GM23338 (cell line): ENCODE measurements at regions not wholly inside any gene's neighbourhood (a gene's known extent, or its start where the extent isn't known, plus 50 kb on each side); places are given as distances from the start of the nearest gene placed in this dataset.

Source experiments
- ATAC-seq: fragments of 200-7000 bp; cut with Tn5 transposase; 3 replicates; pipeline ENCODE4 v1.9.1; 2020
- DNase-seq: peaks from one replicate; pipeline ENCODE4 v3.0.0-alpha.2; 2015; ENCODE audit warnings: low spot score
- H2AFZ ChIP-seq: fragments of 200-600 bp; sonication (generic); 2 replicates; pipeline ENCODE4 v1.8.0; 2016; ENCODE audit warnings: antibody characterized with exemption, mild to moderate bottlenecking, moderate library complexity
- H3F3A ChIP-seq: fragments of 200-600 bp; sonication (generic); replicated peaks from 2 replicates; pipeline ENCODE4 v1.8.0; 2017; ENCODE audit warnings: antibody characterized with exemption, mixed run types, low read depth
- H3K27ac ChIP-seq: fragments of 200-600 bp; sonication (generic); 2 replicates; pipeline ENCODE4 v1.6.1; 2016; ENCODE audit warnings: low read depth
- H3K27me3 ChIP-seq: fragments of 200-600 bp; sonication (generic); 2 replicates; pipeline ENCODE4 v1.8.0; 2016; ENCODE audit warnings: mild to moderate bottlenecking, mixed run types, moderate library complexity; ENCODE audit not compliant: insufficient read depth
- H3K36me3 ChIP-seq: fragments of 200-600 bp; sonication (generic); 2 replicates; pipeline ENCODE4 v1.8.0; 2016; ENCODE audit warnings: mild to moderate bottlenecking; ENCODE audit not compliant: insufficient read depth
- H3K4me1 ChIP-seq: fragments of 200-600 bp; sonication (generic); 2 replicates; pipeline ENCODE4 v1.8.0; 2016; ENCODE audit warnings: mild to moderate bottlenecking, moderate library complexity; ENCODE audit not compliant: insufficient read depth
- H3K4me2 ChIP-seq: fragments of 200-600 bp; sonication (generic); 2 replicates; pipeline ENCODE4 v1.7.1; 2017; ENCODE audit warnings: mixed run types
- H3K4me3 ChIP-seq: fragments of 200-600 bp; sonication (generic); 2 replicates; pipeline ENCODE4 v1.6.1; 2016; ENCODE audit warnings: mixed run types
- H3K79me2 ChIP-seq: fragments of 200-600 bp; sonication (generic); replicated peaks from 2 replicates; pipeline ENCODE4 v1.8.0; 2017; ENCODE audit warnings: mild to moderate bottlenecking; ENCODE audit not compliant: insufficient read depth
- H3K9me2 ChIP-seq: fragments of 200-600 bp; sonication (generic); 2 replicates; pipeline ENCODE4 v1.8.0; 2017; ENCODE audit not compliant: insufficient read depth
- H4K20me1 ChIP-seq: fragments of 200-600 bp; sonication (generic); replicated peaks from 2 replicates; pipeline ENCODE4 v1.8.0; 2017; ENCODE audit warnings: mild to moderate bottlenecking; ENCODE audit not compliant: insufficient read depth
- H3K27ac Mint-ChIP-seq: 2 replicates; pipeline ENCODE4 v1.8.0; 2020; ENCODE audit warnings: inconsistent platforms, mild to moderate bottlenecking, moderate library complexity, mixed read lengths
- H3K27me3 Mint-ChIP-seq: 3 replicates; pipeline ENCODE4 v1.8.0; 2022; ENCODE audit warnings: low read depth, mild to moderate bottlenecking, moderate library complexity, mixed read lengths, inconsistent platforms; ENCODE audit not compliant: insufficient read depth, poor library complexity
- H3K36me3 Mint-ChIP-seq: 3 replicates; pipeline ENCODE4 v1.8.0; 2021; ENCODE audit warnings: low read depth, mild to moderate bottlenecking, inconsistent platforms, moderate library complexity, mixed read lengths
- H3K4me1 Mint-ChIP-seq: 3 replicates; pipeline ENCODE4 v1.8.0; 2020; ENCODE audit warnings: mild to moderate bottlenecking, inconsistent platforms, mixed read lengths
- H3K4me3 Mint-ChIP-seq: 3 replicates; pipeline ENCODE4 v1.8.0; 2021; ENCODE audit warnings: moderate library complexity, mild to moderate bottlenecking, inconsistent platforms, mixed read lengths
- H3K9me3 Mint-ChIP-seq: 3 replicates; pipeline ENCODE4 v1.8.0; 2020; ENCODE audit warnings: moderate library complexity, mild to moderate bottlenecking, inconsistent platforms, mixed read lengths
- CREB1 ChIP-seq: fragments of 250-450 bp; sonication (Bioruptor Pico); IDR thresholded peaks from 2 replicates; pipeline ENCODE4 v1.5.0; 2020; ENCODE audit warnings: low read depth, mild to moderate bottlenecking, moderate library complexity
- EZH2phosphoT487 ChIP-seq: fragments of 200-600 bp; sonication (generic); IDR thresholded peaks from one replicate; pipeline ENCODE4 v1.8.1; 2018; ENCODE audit warnings: antibody characterized with exemption; ENCODE audit not compliant: unreplicated experiment
- NANOG ChIP-seq: IDR thresholded peaks from 2 replicates; pipeline ENCODE4 v1.6.1; 2016; ENCODE audit warnings: antibody characterized with exemption, borderline replicate concordance
- ZNF331 ChIP-seq: fragments of 250-450 bp; sonication (Bioruptor Pico); IDR thresholded peaks from 2 replicates; pipeline ENCODE4 v1.5.0; 2020; ENCODE audit warnings: low read depth, mild to moderate bottlenecking, moderate library complexity
- TF ChIP-seq, protein P1 (sequence below): fragments of 250-450 bp; sonication (Bioruptor Pico); IDR thresholded peaks from 2 replicates; pipeline ENCODE4 v1.5.0; 2020; ENCODE audit warnings: mild to moderate bottlenecking, moderate library complexity
- TF ChIP-seq, protein P2 (sequence below), 2 experiments: fragments of 200-600 bp in 1 of 2; sonication (generic) in 1 of 2; conservative IDR thresholded peaks; 2 replicates each; pipeline versions ENCODE4 v1.5.1 to v1.6.1; 2016 to 2017; ENCODE audit warnings: antibody characterized with exemption in 2 of 2, low read depth in 2 of 2, mild to moderate bottlenecking in 2 of 2, moderate library complexity in 1 of 2

DNA sequence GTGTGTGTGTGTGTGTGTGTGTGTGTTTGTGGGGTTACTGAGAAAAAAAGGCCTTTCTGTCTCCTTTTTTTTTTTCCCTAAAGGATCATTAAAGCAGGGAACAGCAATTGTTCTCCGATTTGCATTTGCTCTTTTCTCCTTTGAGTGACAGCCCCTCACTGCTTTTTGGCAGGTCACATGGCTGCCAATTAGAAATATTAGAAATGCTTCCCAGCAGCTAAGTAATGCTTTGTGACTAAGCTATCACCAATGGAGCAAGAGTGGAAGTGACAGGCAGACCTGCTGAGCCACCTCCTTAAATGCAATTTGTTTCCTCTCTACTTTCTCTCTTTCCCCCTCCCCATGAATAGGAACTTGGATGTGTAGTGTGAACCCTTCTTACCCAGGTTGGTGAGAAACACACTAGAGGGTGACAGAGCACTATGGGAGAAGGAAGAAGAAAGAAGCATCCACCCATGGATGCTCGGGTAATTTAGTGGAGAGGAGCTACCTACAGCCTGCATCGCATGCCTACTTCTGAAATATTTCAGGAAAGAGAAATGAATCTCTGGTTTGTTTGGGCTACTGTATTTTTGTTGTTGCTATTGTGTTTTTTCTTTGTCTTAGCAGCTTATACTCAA, 165.2 kb upstream of the PDZRN3 start:
- Histone ChIP-seq H4K20me1 (no peaks in the 10 kb centered on the region), H3K4me3 (no peak overlapping the region), H3K36me3 (no peaks in the 10 kb centered on the region), H3K27me3 (no peaks in the 10 kb centered on the region), H3K9me2 (0 out of 2 replicates have a peak, but pooled peaks cover 5% of the 10 kb centered on the region), H2AFZ (no peak overlapping the region), H3K4me2 (no peak overlapping the region), H3K27ac (no peak overlapping the region), H3K79me2 (no peaks in the 10 kb centered on the region), H3F3A (no peaks in the 10 kb centered on the region), H3K4me1 (peaks cover 6% of the 10 kb centered on the region; the same call in 1 of the 2 replicates)
- no peaks in the 10 kb centered on the region for H3K9me3 Mint-ChIP-seq
- H3K36me3 Mint-ChIP-seq = no peaks in the 10 kb centered on the region
- H3K27me3 Mint-ChIP-seq = peaks cover 6% of the 10 kb centered on the region
- DNase-seq = peak; percentile 9
- ATAC-seq = peak; percentile 52; the same call in 1 of the 3 replicates
- peaks cover 9% of the 10 kb centered on the region; the same call in 2 of the 3 replicates for H3K4me1 Mint-ChIP-seq
- H3K4me3 Mint-ChIP-seq = no peak overlapping the region
- H3K27ac Mint-ChIP-seq = no peak overlapping the region
- TF ChIP-seq NANOG = no peak
- no peak for TF ChIP-seq CREB1 (CRISPR knock-in tag)
- TF ChIP-seq, protein P1, sequence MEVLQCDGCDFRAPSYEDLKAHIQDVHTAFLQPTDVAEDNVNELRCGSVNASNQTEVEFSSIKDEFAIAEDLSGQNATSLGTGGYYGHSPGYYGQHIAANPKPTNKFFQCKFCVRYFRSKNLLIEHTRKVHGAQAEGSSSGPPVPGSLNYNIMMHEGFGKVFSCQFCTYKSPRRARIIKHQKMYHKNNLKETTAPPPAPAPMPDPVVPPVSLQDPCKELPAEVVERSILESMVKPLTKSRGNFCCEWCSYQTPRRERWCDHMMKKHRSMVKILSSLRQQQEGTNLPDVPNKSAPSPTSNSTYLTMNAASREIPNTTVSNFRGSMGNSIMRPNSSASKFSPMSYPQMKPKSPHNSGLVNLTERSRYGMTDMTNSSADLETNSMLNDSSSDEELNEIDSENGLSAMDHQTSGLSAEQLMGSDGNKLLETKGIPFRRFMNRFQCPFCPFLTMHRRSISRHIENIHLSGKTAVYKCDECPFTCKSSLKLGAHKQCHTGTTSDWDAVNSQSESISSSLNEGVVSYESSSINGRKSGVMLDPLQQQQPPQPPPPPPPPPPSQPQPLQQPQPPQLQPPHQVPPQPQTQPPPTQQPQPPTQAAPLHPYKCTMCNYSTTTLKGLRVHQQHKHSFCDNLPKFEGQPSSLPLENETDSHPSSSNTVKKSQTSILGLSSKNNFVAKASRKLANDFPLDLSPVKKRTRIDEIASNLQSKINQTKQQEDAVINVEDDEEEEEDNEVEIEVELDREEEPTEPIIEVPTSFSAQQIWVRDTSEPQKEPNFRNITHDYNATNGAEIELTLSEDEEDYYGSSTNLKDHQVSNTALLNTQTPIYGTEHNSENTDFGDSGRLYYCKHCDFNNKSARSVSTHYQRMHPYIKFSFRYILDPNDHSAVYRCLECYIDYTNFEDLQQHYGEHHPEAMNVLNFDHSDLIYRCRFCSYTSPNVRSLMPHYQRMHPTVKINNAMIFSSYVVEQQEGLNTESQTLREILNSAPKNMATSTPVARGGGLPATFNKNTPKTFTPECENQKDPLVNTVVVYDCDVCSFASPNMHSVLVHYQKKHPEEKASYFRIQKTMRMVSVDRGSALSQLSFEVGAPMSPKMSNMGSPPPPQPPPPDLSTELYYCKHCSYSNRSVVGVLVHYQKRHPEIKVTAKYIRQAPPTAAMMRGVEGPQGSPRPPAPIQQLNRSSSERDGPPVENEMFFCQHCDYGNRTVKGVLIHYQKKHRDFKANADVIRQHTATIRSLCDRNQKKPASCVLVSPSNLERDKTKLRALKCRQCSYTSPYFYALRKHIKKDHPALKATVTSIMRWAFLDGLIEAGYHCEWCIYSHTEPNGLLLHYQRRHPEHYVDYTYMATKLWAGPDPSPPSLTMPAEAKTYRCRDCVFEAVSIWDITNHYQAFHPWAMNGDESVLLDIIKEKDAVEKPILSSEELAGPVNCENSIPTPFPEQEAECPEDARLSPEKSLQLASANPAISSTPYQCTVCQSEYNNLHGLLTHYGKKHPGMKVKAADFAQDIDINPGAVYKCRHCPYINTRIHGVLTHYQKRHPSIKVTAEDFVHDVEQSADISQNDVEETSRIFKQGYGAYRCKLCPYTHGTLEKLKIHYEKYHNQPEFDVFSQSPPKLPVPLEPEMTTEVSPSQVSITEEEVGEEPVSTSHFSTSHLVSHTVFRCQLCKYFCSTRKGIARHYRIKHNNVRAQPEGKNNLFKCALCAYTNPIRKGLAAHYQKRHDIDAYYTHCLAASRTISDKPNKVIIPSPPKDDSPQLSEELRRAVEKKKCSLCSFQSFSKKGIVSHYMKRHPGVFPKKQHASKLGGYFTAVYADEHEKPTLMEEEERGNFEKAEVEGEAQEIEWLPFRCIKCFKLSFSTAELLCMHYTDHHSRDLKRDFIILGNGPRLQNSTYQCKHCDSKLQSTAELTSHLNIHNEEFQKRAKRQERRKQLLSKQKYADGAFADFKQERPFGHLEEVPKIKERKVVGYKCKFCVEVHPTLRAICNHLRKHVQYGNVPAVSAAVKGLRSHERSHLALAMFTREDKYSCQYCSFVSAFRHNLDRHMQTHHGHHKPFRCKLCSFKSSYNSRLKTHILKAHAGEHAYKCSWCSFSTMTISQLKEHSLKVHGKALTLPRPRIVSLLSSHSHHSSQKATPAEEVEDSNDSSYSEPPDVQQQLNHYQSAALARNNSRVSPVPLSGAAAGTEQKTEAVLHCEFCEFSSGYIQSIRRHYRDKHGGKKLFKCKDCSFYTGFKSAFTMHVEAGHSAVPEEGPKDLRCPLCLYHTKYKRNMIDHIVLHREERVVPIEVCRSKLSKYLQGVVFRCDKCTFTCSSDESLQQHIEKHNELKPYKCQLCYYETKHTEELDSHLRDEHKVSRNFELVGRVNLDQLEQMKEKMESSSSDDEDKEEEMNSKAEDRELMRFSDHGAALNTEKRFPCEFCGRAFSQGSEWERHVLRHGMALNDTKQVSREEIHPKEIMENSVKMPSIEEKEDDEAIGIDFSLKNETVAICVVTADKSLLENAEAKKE = no peak
- TF ChIP-seq EZH2phosphoT487 = no peak
- no peak for TF ChIP-seq ZNF331 (CRISPR knock-in tag)
- TF ChIP-seq, protein P2, sequence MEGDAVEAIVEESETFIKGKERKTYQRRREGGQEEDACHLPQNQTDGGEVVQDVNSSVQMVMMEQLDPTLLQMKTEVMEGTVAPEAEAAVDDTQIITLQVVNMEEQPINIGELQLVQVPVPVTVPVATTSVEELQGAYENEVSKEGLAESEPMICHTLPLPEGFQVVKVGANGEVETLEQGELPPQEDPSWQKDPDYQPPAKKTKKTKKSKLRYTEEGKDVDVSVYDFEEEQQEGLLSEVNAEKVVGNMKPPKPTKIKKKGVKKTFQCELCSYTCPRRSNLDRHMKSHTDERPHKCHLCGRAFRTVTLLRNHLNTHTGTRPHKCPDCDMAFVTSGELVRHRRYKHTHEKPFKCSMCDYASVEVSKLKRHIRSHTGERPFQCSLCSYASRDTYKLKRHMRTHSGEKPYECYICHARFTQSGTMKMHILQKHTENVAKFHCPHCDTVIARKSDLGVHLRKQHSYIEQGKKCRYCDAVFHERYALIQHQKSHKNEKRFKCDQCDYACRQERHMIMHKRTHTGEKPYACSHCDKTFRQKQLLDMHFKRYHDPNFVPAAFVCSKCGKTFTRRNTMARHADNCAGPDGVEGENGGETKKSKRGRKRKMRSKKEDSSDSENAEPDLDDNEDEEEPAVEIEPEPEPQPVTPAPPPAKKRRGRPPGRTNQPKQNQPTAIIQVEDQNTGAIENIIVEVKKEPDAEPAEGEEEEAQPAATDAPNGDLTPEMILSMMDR (conservative IDR thresholded peaks at IDR 0.05; ENCODE audit: low read depth in 2 of 2) = peak in 1 of 2 experiments; percentile 46; a peak in 2 of 4 replicates
